ENCODE measurements at regions not wholly inside any gene's neighbourhood (a gene's known extent, or its start where the extent isn't known, plus 50 kb on each side); places are given as distances from the start of the nearest gene placed in this dataset.

DNA sequence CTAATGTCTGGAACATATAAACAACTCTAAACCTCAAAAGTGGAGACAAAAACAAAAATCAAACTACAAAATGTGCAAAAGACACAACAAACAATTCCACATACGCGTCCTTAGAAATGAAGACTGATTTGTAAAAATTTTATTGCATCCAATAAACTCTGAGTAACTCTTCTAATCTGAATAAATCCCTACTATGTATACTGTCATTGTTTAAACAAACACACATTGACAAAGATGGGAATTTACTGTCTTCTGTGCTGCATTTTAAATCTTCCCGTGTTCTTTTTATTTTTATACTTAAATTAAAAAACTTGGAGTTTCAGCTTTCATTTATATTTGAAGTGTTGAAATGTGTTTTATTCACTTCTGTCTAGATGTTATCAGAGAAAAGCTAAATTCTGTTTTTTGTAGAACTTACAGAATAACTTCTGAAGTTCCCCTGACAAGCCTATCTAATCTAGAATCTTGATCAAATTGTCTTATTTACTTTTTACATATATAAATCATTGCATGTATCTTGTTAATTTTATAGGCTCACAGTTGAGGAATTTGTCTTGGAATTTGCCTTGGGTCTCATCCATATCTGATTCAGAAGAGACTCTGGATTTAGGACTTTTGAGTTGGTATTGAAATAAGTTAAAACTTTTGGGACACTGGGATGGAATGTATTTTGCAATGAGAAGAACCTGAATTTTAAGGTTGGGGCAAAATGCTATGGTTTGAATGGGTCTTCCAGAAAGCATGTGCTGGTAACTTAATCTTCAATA is 2064.4 kb upstream of the C9orf72 start:
- TF ChIP-seq, protein P1, sequence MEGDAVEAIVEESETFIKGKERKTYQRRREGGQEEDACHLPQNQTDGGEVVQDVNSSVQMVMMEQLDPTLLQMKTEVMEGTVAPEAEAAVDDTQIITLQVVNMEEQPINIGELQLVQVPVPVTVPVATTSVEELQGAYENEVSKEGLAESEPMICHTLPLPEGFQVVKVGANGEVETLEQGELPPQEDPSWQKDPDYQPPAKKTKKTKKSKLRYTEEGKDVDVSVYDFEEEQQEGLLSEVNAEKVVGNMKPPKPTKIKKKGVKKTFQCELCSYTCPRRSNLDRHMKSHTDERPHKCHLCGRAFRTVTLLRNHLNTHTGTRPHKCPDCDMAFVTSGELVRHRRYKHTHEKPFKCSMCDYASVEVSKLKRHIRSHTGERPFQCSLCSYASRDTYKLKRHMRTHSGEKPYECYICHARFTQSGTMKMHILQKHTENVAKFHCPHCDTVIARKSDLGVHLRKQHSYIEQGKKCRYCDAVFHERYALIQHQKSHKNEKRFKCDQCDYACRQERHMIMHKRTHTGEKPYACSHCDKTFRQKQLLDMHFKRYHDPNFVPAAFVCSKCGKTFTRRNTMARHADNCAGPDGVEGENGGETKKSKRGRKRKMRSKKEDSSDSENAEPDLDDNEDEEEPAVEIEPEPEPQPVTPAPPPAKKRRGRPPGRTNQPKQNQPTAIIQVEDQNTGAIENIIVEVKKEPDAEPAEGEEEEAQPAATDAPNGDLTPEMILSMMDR (IDR thresholded peaks at IDR 0.05) = no peak

DNA sequence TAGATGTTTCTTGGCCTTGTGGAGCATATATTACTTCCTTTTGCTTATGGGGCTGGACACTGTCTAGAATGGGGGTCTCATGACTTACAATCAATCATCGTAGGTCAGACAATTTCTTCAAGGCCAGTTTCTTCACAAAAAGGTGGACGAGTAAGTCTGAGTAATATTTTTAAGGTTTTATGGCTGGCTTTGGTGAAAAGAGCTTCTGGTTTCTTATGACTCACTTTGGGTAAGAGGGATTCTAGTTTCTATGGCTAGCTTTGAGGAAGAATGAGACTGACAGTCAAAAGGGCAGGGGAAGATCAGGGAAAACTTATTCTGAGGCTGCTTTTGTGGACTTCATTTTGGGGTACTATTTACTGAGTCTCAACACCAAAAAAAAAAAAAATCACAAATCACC is 2067.2 kb upstream of the C9orf72 start:
- TF ChIP-seq, protein P1 (IDR thresholded peaks at IDR 0.05) = no peak

DNA sequence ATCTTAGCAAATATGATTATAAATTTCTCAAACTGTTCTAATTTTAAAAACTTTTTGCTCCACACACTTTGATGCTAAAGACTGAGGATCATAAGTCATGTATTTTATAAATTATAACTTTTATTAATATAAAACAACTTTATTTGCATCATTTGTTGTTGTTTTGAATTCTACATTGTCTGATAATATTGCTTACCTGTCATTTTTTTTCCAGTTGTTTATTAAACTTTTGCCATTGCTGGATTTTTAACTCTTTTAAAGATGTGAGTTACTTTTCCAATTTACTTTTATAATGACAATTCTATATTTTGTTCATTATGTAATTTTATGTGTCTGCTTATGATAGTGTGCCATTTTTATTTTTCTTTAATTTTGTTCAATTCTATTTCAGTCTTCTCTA is 2071.2 kb upstream of the C9orf72 start:
- TF ChIP-seq, protein P1 (IDR thresholded peaks at IDR 0.05) = no peak

DNA sequence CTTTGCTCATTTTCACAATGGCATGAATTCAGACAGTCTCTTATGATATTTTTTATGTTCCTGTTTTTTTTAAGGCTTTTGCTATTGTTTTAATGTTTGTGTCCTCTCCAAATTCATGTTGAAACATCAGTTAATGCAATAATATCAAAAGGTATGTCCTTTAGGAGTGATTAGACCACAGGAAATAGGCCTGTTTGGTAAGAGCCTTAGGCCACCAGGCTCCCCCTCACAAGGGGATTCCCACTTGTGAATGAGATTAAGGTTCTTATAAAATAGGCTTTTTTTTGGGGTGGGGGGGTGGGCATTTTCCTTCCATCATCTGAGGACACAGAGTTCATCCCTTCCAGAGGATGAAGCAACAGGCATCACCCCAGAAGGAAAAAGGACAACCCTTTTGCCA is 2074.2 kb upstream of the C9orf72 start:
- TF ChIP-seq, protein P1 (IDR thresholded peaks at IDR 0.05) = no peak

DNA sequence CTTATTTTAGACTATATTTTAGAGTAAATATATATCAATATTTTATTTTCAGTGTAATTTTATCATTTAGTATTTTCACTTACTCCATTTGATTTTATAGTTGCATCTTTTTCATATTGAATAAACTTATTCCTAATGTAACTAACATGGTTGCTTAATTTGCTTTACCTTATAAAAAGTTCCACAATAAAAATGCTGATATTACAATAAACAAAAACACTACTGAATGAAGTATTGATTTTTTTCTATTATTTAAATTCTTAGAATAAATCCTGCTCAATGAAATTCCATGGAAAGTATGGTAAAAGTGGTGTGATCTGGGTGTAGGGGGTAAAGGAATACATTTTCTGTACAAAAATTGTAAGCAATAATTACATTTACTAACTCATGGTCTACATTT is 2074.9 kb upstream of the C9orf72 start:
- TF ChIP-seq, protein P1 (IDR thresholded peaks at IDR 0.05) = no peak

DNA sequence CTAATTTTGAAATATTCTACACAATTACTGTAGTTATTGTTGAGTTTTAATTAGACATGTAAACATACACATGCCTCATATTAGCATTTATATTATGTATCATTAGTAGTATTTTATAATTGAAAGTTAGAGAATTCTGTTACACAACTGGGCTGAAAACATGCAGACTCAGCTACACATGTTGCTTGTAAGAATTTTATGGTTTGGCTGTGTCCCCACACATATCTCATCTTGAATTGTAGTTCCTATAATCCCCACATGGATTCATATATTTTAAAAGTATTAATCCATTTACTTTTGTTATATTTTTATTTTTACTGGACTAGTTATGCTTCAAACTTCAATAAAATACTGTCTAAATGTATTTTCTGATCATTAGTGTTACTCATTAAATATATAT is 2075.3 kb upstream of the C9orf72 start:
- TF ChIP-seq, protein P1 (IDR thresholded peaks at IDR 0.05) = no peak

DNA sequence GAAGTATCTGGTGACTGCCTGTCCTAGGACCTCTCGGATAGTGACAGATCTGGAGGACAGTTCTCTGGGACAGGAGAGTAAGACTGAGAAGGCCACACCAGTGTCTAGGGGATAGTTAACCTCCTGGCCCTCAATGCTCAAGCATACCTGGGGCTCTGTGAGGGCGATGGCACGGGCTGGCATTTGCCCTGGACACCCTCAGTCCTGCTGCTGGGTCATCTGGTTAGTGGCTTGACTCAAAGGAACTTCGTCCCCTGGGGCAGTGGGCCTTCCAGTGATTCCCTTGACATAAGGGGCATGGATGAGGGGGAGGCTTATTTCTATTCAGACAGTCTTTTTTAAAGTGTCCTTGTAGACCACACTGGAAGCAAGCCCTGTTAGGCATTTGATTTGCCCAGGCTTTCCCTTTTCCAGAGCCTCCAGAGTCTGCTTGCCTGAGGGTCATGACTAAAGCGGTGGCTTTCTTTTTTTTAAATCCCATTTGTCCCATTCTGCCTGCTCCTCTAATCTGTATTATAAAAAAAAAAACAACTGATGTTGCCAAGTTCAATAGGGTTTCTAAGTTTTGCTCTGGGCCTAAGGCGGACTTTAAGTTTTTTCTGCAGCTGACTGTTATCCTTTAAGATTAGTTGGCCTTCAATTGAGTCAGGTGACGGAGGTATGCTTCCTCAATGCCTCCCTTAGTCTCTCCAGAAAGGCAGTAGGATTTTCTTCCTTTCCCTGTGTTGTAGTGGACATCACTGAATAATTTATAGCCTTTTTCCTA is 2083.5 kb upstream of the C9orf72 start:
- TF ChIP-seq, protein P1 (IDR thresholded peaks at IDR 0.05) = no peak
